H9 (cell line): ENCODE measurements at regions not wholly inside any gene's neighbourhood (a gene's known extent, or its start where the extent isn't known, plus 50 kb on each side); places are given as distances from the start of the nearest gene placed in this dataset.

Source experiments
- DNase-seq: peaks from one replicate; pipeline ENCODE4 v3.0.0-alpha.2; 2017
- H2AFZ ChIP-seq: one replicate; pipeline ENCODE4 v1.6.1; 2013; ENCODE audit warnings: mild to moderate bottlenecking, low read length, control low read depth, moderate library complexity
- H2AK5ac ChIP-seq: 2 replicates; pipeline ENCODE4 v1.6.1; 2013; ENCODE audit warnings: low read length, control low read depth, mixed read lengths; ENCODE audit not compliant: insufficient read length
- H2BK120ac ChIP-seq: one replicate; pipeline ENCODE4 v1.6.1; 2013; ENCODE audit warnings: low read depth, mild to moderate bottlenecking, low read length, control low read depth, inconsistent platforms; ENCODE audit not compliant: poor library complexity, severe bottlenecking
- H2BK12ac ChIP-seq: 2 replicates; pipeline ENCODE4 v1.6.1; 2013; ENCODE audit warnings: low read length, control low read depth, mixed read lengths, low read depth; ENCODE audit not compliant: insufficient read length
- H2BK15ac ChIP-seq: 2 replicates; pipeline ENCODE4 v1.6.1; 2013; ENCODE audit warnings: low read depth, low read length, control low read depth
- H2BK20ac ChIP-seq: one replicate; pipeline ENCODE4 v1.6.1; 2013; ENCODE audit warnings: low read depth, mild to moderate bottlenecking, low read length, control low read depth, inconsistent platforms; ENCODE audit not compliant: poor library complexity, severe bottlenecking
- H2BK5ac ChIP-seq: 2 replicates; pipeline ENCODE4 v1.6.1; 2013; ENCODE audit warnings: low read length, control low read depth, mixed read lengths; ENCODE audit not compliant: insufficient read length
- H3K14ac ChIP-seq: 2 replicates; pipeline ENCODE4 v1.6.1; 2013; ENCODE audit warnings: low read length, control low read depth; ENCODE audit not compliant: insufficient read depth
- H3K18ac ChIP-seq: 2 replicates; pipeline ENCODE4 v1.6.1; 2013; ENCODE audit warnings: low read depth, mild to moderate bottlenecking, mixed read lengths, low read length, control low read depth; ENCODE audit not compliant: insufficient read length
- H3K23ac ChIP-seq: 2 replicates; pipeline ENCODE4 v1.6.1; 2013; ENCODE audit warnings: low read length, control low read depth, mixed read lengths, low read depth; ENCODE audit not compliant: insufficient read length
- H3K23me2 ChIP-seq: 2 replicates; pipeline ENCODE4 v1.6.1; 2013; ENCODE audit warnings: low read depth, mild to moderate bottlenecking, mixed read lengths, low read length, control low read depth; ENCODE audit not compliant: insufficient read length, poor library complexity, severe bottlenecking
- H3K27ac ChIP-seq: 2 replicates; pipeline ENCODE4 v1.5.1; 2013; ENCODE audit warnings: low read length, control low read depth, mixed read lengths, low read depth; ENCODE audit not compliant: insufficient read length
- H3K27me3 ChIP-seq: 2 replicates; pipeline ENCODE4 v1.6.1; 2013; ENCODE audit warnings: low read length, control low read depth, inconsistent platforms; ENCODE audit not compliant: insufficient read depth
- H3K4ac ChIP-seq: 2 replicates; pipeline ENCODE4 v1.6.1; 2013; ENCODE audit warnings: low read depth, mild to moderate bottlenecking, control low read depth, inconsistent platforms, low read length, moderate library complexity
- H3K4me1 ChIP-seq: 2 replicates; pipeline ENCODE4 v1.6.1; 2013; ENCODE audit warnings: low read length, control low read depth, inconsistent platforms; ENCODE audit not compliant: insufficient read depth
- H3K4me2 ChIP-seq: 2 replicates; pipeline ENCODE4 v1.6.1; 2013; ENCODE audit warnings: low read length, control low read depth, mixed read lengths; ENCODE audit not compliant: insufficient read length, insufficient read depth
- H3K56ac ChIP-seq: 2 replicates; pipeline ENCODE4 v1.6.1; 2013; ENCODE audit warnings: low read depth, mild to moderate bottlenecking, mixed read lengths, low read length, control low read depth; ENCODE audit not compliant: insufficient read length
- H3K79me1 ChIP-seq: 2 replicates; pipeline ENCODE4 v1.6.1; 2013; ENCODE audit warnings: low read depth, mild to moderate bottlenecking, moderate library complexity, low read length, control low read depth, inconsistent platforms; ENCODE audit not compliant: insufficient read depth, poor library complexity, severe bottlenecking
- H3K79me2 ChIP-seq: 2 replicates; pipeline ENCODE4 v1.6.1; 2013; ENCODE audit warnings: low read length, control low read depth, inconsistent platforms; ENCODE audit not compliant: insufficient read depth
- H3K9ac ChIP-seq: 2 replicates; pipeline ENCODE4 v1.6.1; 2013; ENCODE audit warnings: low read length, control low read depth, mixed read lengths; ENCODE audit not compliant: insufficient read length; ENCODE audit errors: extremely low read depth
- H3K9me3 ChIP-seq: one replicate; pipeline ENCODE4 v1.6.1; 2013; ENCODE audit warnings: low read depth, low read length, inconsistent platforms; ENCODE audit not compliant: control insufficient read depth
- H3T11ph ChIP-seq: one replicate; pipeline ENCODE4 v1.6.1; 2013; ENCODE audit warnings: mild to moderate bottlenecking, low read length, control low read depth, inconsistent platforms
- H4K20me1 ChIP-seq: one replicate; pipeline ENCODE4 v1.6.1; 2013; ENCODE audit not compliant: control insufficient read depth, insufficient read length, insufficient read depth
- H4K5ac ChIP-seq: 2 replicates; pipeline ENCODE4 v1.6.1; 2013; ENCODE audit warnings: low read depth, mild to moderate bottlenecking, mixed read lengths, low read length, control low read depth; ENCODE audit not compliant: insufficient read length
- H4K8ac ChIP-seq: replicated peaks from 2 replicates; pipeline ENCODE4 v1.6.1; 2013; ENCODE audit warnings: low read length, control low read depth, mixed read lengths, low read depth; ENCODE audit not compliant: insufficient read length
- H4K91ac ChIP-seq: 2 replicates; pipeline ENCODE4 v1.6.1; 2013; ENCODE audit warnings: low read depth, mild to moderate bottlenecking, moderate library complexity, mixed read lengths, low read length, control low read depth; ENCODE audit not compliant: insufficient read length
- H3K27ac Mint-ChIP-seq, 3 experiments: 2 replicates in 2 of 3; 3 replicates in 1 of 3; pipeline ENCODE4 v1.8.0; 2020 to 2021; ENCODE audit warnings: mixed read lengths in 3 of 3, mild to moderate bottlenecking in 1 of 3, moderate library complexity in 1 of 3
- H3K27me3 Mint-ChIP-seq: 2 replicates; pipeline ENCODE4 v1.8.0; 2021; ENCODE audit warnings: low read depth, mild to moderate bottlenecking, moderate library complexity, mixed read lengths
- H3K36me3 Mint-ChIP-seq, 3 experiments: 2 replicates in 2 of 3; 3 replicates in 1 of 3; pipeline ENCODE4 v1.8.0; 2020 to 2021; ENCODE audit warnings: low read depth in 3 of 3, mixed read lengths in 3 of 3; ENCODE audit not compliant: insufficient read depth in 1 of 3
- H3K4me1 Mint-ChIP-seq, 2 experiments: 2 replicates each; pipeline ENCODE4 v1.8.0; 2020; ENCODE audit warnings: mixed read lengths in 2 of 2
- H3K4me3 Mint-ChIP-seq, 2 experiments: 2 replicates in 1 of 2; 3 replicates in 1 of 2; pipeline ENCODE4 v1.8.0; 2020 to 2021; ENCODE audit warnings: mild to moderate bottlenecking in 2 of 2, mixed read lengths in 2 of 2, moderate library complexity in 1 of 2
- H3K9me3 Mint-ChIP-seq, 2 experiments: 2 replicates in 1 of 2; 3 replicates in 1 of 2; pipeline ENCODE4 v1.8.0; 2020; ENCODE audit warnings: mild to moderate bottlenecking in 2 of 2, mixed read lengths in 2 of 2, moderate library complexity in 1 of 2
- WGBS: extraction: QIAGEN DNeasy Blood & Tissue Kit; methylation state at CpG from one replicate; pipeline ENCODE4 v1.1.7; 2013; ENCODE audit warnings: missing lambda C conversion rate, low lambda C conversion rate, mixed read lengths; ENCODE audit not compliant: insufficient read length; ENCODE audit errors: extremely low coverage; 5-methylcytosine and 5-hydroxymethylcytosine counted together
- TF ChIP-seq, protein P1 (sequence below): fragments of 200-600 bp; sonication (generic); conservative IDR thresholded peaks from 3 replicates; pipeline ENCODE4 v1.8.0; 2021; ENCODE audit warnings: antibody characterized with exemption, mild to moderate bottlenecking

DNA sequence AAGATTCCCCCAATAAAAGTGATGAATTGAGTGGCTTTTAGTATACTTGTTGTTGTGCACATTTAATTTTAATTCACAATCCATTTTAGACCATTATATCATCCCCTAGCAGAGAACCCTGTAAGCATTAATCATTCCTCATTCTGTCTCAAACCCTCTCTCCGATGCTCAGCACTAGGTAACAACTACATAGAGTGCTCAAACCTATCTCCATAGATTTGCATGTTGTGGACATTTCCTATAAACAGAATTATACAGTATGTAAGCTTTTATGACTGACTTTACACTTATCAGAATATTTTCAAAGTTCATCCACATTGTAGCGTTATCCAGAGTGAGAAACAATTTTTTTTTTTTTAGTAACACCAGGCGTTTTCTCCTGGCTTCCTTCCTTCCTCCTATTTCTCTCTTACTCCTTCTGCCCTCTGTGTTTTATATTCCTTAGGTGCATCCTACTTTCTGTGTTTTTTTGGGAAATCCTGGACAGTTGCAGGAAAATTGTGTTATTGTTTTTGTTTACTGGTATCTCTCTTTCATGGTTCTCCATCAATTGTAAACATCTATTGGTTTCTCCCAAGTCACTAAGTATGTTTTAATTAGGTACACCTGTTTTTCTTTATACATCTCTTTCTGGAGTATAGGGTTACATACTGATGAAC lies 1528.0 kb upstream of the TPTE start:
- no peak overlapping the region for H3K18ac ChIP-seq
- no peaks in the 10 kb centered on the region for H3K79me1 ChIP-seq
- H3K23me2 ChIP-seq: peaks cover 4% of the 10 kb centered on the region
- no peak overlapping the region for H2AFZ ChIP-seq
- H3K14ac ChIP-seq: no peak overlapping the region
- H3K56ac ChIP-seq: no peak overlapping the region
- H3K4me1 ChIP-seq: no peaks in the 10 kb centered on the region
- no peaks in the 10 kb centered on the region for H3K79me2 ChIP-seq
- TF ChIP-seq, protein P1, sequence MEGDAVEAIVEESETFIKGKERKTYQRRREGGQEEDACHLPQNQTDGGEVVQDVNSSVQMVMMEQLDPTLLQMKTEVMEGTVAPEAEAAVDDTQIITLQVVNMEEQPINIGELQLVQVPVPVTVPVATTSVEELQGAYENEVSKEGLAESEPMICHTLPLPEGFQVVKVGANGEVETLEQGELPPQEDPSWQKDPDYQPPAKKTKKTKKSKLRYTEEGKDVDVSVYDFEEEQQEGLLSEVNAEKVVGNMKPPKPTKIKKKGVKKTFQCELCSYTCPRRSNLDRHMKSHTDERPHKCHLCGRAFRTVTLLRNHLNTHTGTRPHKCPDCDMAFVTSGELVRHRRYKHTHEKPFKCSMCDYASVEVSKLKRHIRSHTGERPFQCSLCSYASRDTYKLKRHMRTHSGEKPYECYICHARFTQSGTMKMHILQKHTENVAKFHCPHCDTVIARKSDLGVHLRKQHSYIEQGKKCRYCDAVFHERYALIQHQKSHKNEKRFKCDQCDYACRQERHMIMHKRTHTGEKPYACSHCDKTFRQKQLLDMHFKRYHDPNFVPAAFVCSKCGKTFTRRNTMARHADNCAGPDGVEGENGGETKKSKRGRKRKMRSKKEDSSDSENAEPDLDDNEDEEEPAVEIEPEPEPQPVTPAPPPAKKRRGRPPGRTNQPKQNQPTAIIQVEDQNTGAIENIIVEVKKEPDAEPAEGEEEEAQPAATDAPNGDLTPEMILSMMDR: no peak
- Mint-ChIP-seq H3K4me3 (no peak overlapping the region; a peak in 1 of 5 replicates), H3K27me3 (peaks cover 11% of the 10 kb centered on the region), H3K36me3 (peaks cover 41 to 69% (median 47%) of the 10 kb centered on the region in 3 experiments), H3K27ac (no peak overlapping the region), H3K9me3 (peaks cover 93 to 96% of the 10 kb centered on the region in 2 experiments), H3K4me1 (no peaks in the 10 kb centered on the region)
- no peak overlapping the region for H2BK5ac ChIP-seq
- no peak overlapping the region for H2BK12ac ChIP-seq
- no peak overlapping the region for H3K9ac ChIP-seq
- no peak overlapping the region for H3T11ph ChIP-seq
- no peak overlapping the region for H3K4me2 ChIP-seq
- no peak overlapping the region for H3K4ac ChIP-seq
- no peak overlapping the region for H4K91ac ChIP-seq
- no peak overlapping the region for H3K27ac ChIP-seq
- no peak overlapping the region for H2BK120ac ChIP-seq
- no peaks in the 10 kb centered on the region for H4K20me1 ChIP-seq
- DNase-seq: no peak
- peaks cover 99% of the 10 kb centered on the region for H3K9me3 ChIP-seq
- no CpG with 5 or more reads among the region's 3 CpGs for WGBS
- no peak overlapping the region for H2BK20ac ChIP-seq
- H3K23ac ChIP-seq: no peak overlapping the region
- no peak overlapping the region for H2BK15ac ChIP-seq
- H3K27me3 ChIP-seq: no peaks in the 10 kb centered on the region
- H4K5ac ChIP-seq: no peak overlapping the region
- H2AK5ac ChIP-seq: no peak overlapping the region
- no peak overlapping the region for H4K8ac ChIP-seq
